HepG2 (cell line): ENCODE measurements at regions not wholly inside any gene's neighbourhood (a gene's known extent, or its start where the extent isn't known, plus 50 kb on each side); places are given as distances from the start of the nearest gene placed in this dataset.

Experiments used
- HCFC1 ChIP-seq: fragments of 150-350 bp; IDR thresholded peaks from 2 replicates; pipeline ENCODE4 v1.6.1; 2014; ENCODE audit warnings: low read depth, low read length
- PCBP1 ChIP-seq: fragments of 200-400 bp; formaldehyde crosslinking; IDR thresholded peaks from 2 replicates; pipeline ENCODE4 v1.6.1; 2017; ENCODE audit warnings: mild to moderate bottlenecking, low read depth, low read length, borderline replicate concordance
- PHF21A ChIP-seq: sonication (generic); formaldehyde crosslinking; IDR thresholded peaks from 2 replicates; pipeline ENCODE4 v1.5.0; 2020; ENCODE audit warnings: mild to moderate bottlenecking, missing genetic modification reagents
- PTBP1 ChIP-seq: fragments of 200-400 bp; formaldehyde crosslinking; IDR thresholded peaks from 2 replicates; pipeline ENCODE4 v1.6.1; 2018; ENCODE audit warnings: low read length, low read depth; ENCODE audit not compliant: poor library complexity, severe bottlenecking
- TCF12 ChIP-seq, 2 experiments: fragments of 450-650 bp in 1 of 2; sonication (generic) in 1 of 2; formaldehyde crosslinking in 1 of 2; IDR thresholded peaks; 2 replicates each; pipeline versions ENCODE4 v1.6.1 to v1.8.0; 2017 to 2022; ENCODE audit warnings: antibody characterized with exemption in 1 of 2, mild to moderate bottlenecking in 1 of 2, missing genetic modification reagents in 1 of 2, moderate library complexity in 1 of 2
- ZNF350 ChIP-seq: sonication (generic); formaldehyde crosslinking; IDR thresholded peaks from 2 replicates; pipeline ENCODE4 v1.4.0; 2020; ENCODE audit warnings: mild to moderate bottlenecking, low read depth, missing genetic modification reagents, borderline replicate concordance
- ZNF672 ChIP-seq: sonication (generic); formaldehyde crosslinking; IDR thresholded peaks from 2 replicates; pipeline ENCODE4 v1.8.1; 2022; ENCODE audit warnings: missing genetic modification reagents
- ZNF703 ChIP-seq: sonication (generic); formaldehyde crosslinking; IDR thresholded peaks from 2 replicates; pipeline ENCODE4 v1.5.1; 2020; ENCODE audit warnings: missing genetic modification reagents, mild to moderate bottlenecking, moderate library complexity, borderline replicate concordance
- ZNF792 ChIP-seq: IDR thresholded peaks from 2 replicates; pipeline ENCODE4 v1.6.1; 2016
- TF ChIP-seq, protein P1 (sequence below): sonication (generic); formaldehyde crosslinking; IDR thresholded peaks from 2 replicates; pipeline ENCODE4 v1.5.0; 2020; ENCODE audit warnings: mild to moderate bottlenecking, missing genetic modification reagents, moderate library complexity
- TF ChIP-seq, protein P2 (sequence below): sonication (generic); formaldehyde crosslinking; IDR thresholded peaks from 2 replicates; pipeline ENCODE4 v1.8.1; 2023; ENCODE audit warnings: missing genetic modification reagents, inconsistent platforms, borderline replicate concordance

DNA sequence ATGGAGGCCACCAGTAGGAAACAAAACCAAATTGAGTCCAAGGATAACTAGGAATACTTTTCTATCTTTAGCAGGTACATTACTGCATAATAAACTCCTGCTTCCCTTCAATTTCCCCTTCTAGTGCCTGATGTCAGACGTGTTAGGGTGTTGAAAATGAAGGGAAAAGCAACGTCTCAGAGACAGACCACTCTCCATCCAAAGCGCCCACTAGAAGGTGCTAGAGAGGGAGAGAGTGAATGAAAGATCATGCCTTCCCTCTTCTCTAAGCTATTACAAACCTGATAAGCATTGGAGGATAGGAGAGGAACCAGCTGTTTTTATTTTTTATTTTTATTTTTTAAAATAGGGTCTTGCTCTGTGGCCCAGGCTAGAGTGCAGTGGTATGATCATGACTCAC is 64.1 kb downstream of the ZNF641 start:
- no peak for TF ChIP-seq PHF21A (CRISPR knock-in tag)
- no peak for TF ChIP-seq ZNF703
- TF ChIP-seq ZNF672 (CRISPR knock-in tag), result no peak
- TF ChIP-seq, protein P1, sequence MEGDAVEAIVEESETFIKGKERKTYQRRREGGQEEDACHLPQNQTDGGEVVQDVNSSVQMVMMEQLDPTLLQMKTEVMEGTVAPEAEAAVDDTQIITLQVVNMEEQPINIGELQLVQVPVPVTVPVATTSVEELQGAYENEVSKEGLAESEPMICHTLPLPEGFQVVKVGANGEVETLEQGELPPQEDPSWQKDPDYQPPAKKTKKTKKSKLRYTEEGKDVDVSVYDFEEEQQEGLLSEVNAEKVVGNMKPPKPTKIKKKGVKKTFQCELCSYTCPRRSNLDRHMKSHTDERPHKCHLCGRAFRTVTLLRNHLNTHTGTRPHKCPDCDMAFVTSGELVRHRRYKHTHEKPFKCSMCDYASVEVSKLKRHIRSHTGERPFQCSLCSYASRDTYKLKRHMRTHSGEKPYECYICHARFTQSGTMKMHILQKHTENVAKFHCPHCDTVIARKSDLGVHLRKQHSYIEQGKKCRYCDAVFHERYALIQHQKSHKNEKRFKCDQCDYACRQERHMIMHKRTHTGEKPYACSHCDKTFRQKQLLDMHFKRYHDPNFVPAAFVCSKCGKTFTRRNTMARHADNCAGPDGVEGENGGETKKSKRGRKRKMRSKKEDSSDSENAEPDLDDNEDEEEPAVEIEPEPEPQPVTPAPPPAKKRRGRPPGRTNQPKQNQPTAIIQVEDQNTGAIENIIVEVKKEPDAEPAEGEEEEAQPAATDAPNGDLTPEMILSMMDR (CRISPR knock-in tag), result peak; percentile 46
- TF ChIP-seq, protein P2, sequence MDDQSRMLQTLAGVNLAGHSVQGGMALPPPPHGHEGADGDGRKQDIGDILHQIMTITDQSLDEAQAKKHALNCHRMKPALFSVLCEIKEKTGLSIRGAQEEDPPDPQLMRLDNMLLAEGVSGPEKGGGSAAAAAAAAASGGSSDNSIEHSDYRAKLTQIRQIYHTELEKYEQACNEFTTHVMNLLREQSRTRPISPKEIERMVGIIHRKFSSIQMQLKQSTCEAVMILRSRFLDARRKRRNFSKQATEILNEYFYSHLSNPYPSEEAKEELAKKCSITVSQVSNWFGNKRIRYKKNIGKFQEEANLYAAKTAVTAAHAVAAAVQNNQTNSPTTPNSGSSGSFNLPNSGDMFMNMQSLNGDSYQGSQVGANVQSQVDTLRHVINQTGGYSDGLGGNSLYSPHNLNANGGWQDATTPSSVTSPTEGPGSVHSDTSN, result no peak
- no peak for TF ChIP-seq PTBP1
- TF ChIP-seq HCFC1, result no peak
- TF ChIP-seq ZNF350 (CRISPR knock-in tag), result no peak
- no peak for TF ChIP-seq PCBP1
- no peak for TF ChIP-seq ZNF792 (CRISPR knock-in tag)
- no peak for TF ChIP-seq TCF12 (IDR thresholded peaks at IDR 0.05)
- TF ChIP-seq TCF12 (CRISPR knock-in tag; IDR thresholded peaks at IDR 0.05), result no peak
